GM12878 (cell line): ENCODE measurements at regions not wholly inside any gene's neighbourhood (a gene's known extent, or its start where the extent isn't known, plus 50 kb on each side); places are given as distances from the start of the nearest gene placed in this dataset.

ENCODE experiments used
- ATAC-seq: fragments of 200-7000 bp; cut with Tn5 transposase; 3 replicates; pipeline ENCODE4 v1.9.1; 2020; ENCODE audit warnings: mild to moderate bottlenecking, moderate library complexity
- BruUV-seq: library from RNA; stranded (reverse); fragments of 400-500 nt; replicated peaks from 2 replicates; lab custom pipeline; 2021; lab: Mats Ljungman, UMichigan
- CTCF ChIA-PET: fragments of 300-600 bp; sonication (Branson Sonifier 250); formaldehyde crosslinking; extraction: SDS; loops from one replicate; lab custom pipeline; 2021; ENCODE audit warnings: inconsistent platforms; lab: Yijun Ruan, JAX
- POLR2A ChIA-PET: fragments of 350-600 bp; formaldehyde crosslinking; extraction: SDS; loops from one replicate; lab custom pipeline; 2021; ENCODE audit warnings: inconsistent platforms; lab: Charles Lee
- RAD21 ChIA-PET: fragments of 300-600 bp; sonication (Branson Sonifier 250); formaldehyde crosslinking; loops from one replicate; lab custom pipeline; 2023; ENCODE audit warnings: antibody characterized with exemption; ENCODE audit not compliant: unreplicated experiment; lab: Charles Lee
- SMC1A ChIA-PET: fragments of 300-600 bp; sonication (Branson Sonifier 250); formaldehyde crosslinking; loops from one replicate; lab custom pipeline; 2023; ENCODE audit not compliant: unreplicated experiment, uncharacterized antibody; lab: Charles Lee
- DNase-seq: peaks from one replicate; pipeline ENCODE4 v3.0.0-alpha.2; 2011; ENCODE audit warnings: low read depth, low spot score
- FAIRE-seq: peaks from 3 replicates; lab custom pipeline; 2011; peaks lifted over from hg19 to GRCh38; lab: Jason Lieb, UNC
- H2AFZ ChIP-seq: 2 replicates; pipeline ENCODE4 v1.6.0; 2011; ENCODE audit warnings: low read depth, low read length, control low read depth; ENCODE audit not compliant: control insufficient read depth
- H3K27ac ChIP-seq: 2 replicates; pipeline ENCODE4 v1.5.1; 2011; ENCODE audit warnings: control low read depth; ENCODE audit not compliant: control insufficient read depth, insufficient read depth
- H3K27me3 ChIP-seq, 2 experiments: replicated peaks in 1 of 2; 2 replicates each; pipeline versions ENCODE4 v1.6.0 to v1.6.1; 2011; ENCODE audit warnings: low read length in 1 of 2; ENCODE audit not compliant: control insufficient read depth in 2 of 2, insufficient read depth in 2 of 2
- H3K36me3 ChIP-seq, 2 experiments: 2 replicates each; pipeline ENCODE4 v1.5.1; 2011; ENCODE audit warnings: low read length in 1 of 2; ENCODE audit not compliant: control insufficient read depth in 2 of 2, insufficient read depth in 2 of 2
- H3K4me1 ChIP-seq: 2 replicates; pipeline ENCODE4 v1.6.1; 2011; ENCODE audit warnings: mild to moderate bottlenecking, low read length, moderate library complexity, mixed read lengths; ENCODE audit not compliant: control insufficient read depth, insufficient read depth
- H3K4me2 ChIP-seq: 2 replicates; pipeline ENCODE4 v1.6.0; 2011; ENCODE audit warnings: control low read depth; ENCODE audit not compliant: control insufficient read depth, insufficient read depth
- H3K4me3 ChIP-seq: fragments of 200-600 bp; sonication (generic); 2 replicates; pipeline ENCODE4 v1.5.1; 2016
- H3K79me2 ChIP-seq: 2 replicates; pipeline ENCODE4 v1.6.0; 2011; ENCODE audit warnings: low read length; ENCODE audit not compliant: control insufficient read depth, insufficient read depth
- H3K9ac ChIP-seq: 2 replicates; pipeline ENCODE4 v1.8.0; 2011; ENCODE audit warnings: low read length, control low read depth, mixed read lengths; ENCODE audit not compliant: control insufficient read depth, insufficient read depth
- H3K9me3 ChIP-seq: replicated peaks from 3 replicates; pipeline ENCODE4 v1.5.1; 2011; ENCODE audit warnings: mild to moderate bottlenecking, low read length; ENCODE audit not compliant: control insufficient read depth, insufficient read depth
- H4K20me1 ChIP-seq: 2 replicates; pipeline ENCODE4 v1.6.0; 2011; ENCODE audit not compliant: control insufficient read depth, insufficient read depth
- ATF7 ChIP-seq: fragments of 450-650 bp; IDR thresholded peaks from 2 replicates; pipeline ENCODE4 v1.6.1; 2016; ENCODE audit warnings: low read depth, mild to moderate bottlenecking
- MYB ChIP-seq: fragments of 150-350 bp; IDR thresholded peaks from 2 replicates; pipeline ENCODE4 v1.6.1; 2014; ENCODE audit warnings: mild to moderate bottlenecking, low read depth, low read length, borderline replicate concordance
- RUNX3 ChIP-seq: IDR thresholded peaks from 2 replicates; pipeline ENCODE4 v1.6.1; 2012; ENCODE audit warnings: low read length, inconsistent platforms
- ZNF622 ChIP-seq: fragments of 450-650 bp; IDR thresholded peaks from 2 replicates; pipeline ENCODE4 v1.6.1; 2017; ENCODE audit warnings: mild to moderate bottlenecking, inconsistent platforms
- WGBS: methylation state at CpG from one replicate; pipeline ENCODE4 v1.1.6; 2016; ENCODE audit warnings: low lambda C conversion rate; ENCODE audit not compliant: insufficient replicate concordance, insufficient coverage; ENCODE audit errors: missing lambda C conversion rate; 5-methylcytosine and 5-hydroxymethylcytosine counted together
- in situ Hi-C: fragments of 300-500 bp; cut with MboI; formaldehyde crosslinking; loops from 9 replicates; pipeline ENCODE4 v1.14.3; 2018; ENCODE audit warnings: mixed read lengths
- intact Hi-C: fragments of 100-400 bp; cut with micrococcal nuclease; formaldehyde crosslinking; loops from one replicate; pipeline ENCODE4 v1.14.2; 2022; ENCODE audit not compliant: unreplicated experiment

DNA sequence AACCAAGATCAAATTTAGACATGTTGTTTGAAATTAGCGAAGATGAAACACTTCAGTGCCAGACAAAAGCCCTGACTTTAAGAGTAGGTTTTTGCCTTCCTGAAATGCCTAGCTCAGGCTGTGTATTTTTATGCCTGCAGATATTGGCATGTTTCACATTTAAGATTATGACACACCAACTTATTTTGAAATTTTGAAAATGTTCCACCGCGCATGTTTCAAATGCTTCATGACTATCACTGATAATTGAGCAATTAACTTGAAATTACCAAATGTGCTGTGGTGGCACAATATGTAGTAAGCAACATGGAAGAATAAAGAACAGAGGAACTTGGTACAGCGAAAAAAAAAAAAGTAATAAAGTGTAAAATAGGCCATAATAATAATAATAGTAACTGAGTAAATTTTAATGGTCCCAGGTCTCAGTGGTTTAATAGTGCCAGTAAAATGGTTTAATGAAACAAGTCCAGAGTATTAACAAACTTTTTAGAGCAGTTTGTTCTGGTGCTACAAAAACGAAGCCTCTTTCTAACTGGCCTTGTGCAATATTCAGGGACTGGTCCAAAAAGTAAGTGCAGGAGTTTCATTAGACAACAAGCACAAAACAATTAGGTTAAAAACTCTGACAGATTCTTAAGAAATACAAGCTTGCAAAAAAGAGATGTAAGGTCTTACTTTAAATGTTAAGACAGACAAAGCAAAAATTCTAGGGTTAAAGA, 112.5 kb upstream of the SOX6 start:
- Histone ChIP-seq H2AFZ (no peak overlapping the region), H3K4me2 (no peak overlapping the region), H3K79me2 (no peaks in the 10 kb centered on the region), H4K20me1 (no peaks in the 10 kb centered on the region), H3K9me3 (no peaks in the 10 kb centered on the region), H3K4me1 (no peaks in the 10 kb centered on the region), H3K9ac (no peak overlapping the region), H3K4me3 (no peak overlapping the region), H3K27ac (no peak overlapping the region), H3K36me3 (no peaks in the 10 kb centered on the region), H3K27me3 (no peaks in the 10 kb centered on the region)
- in situ Hi-C loops, result no loop called here
- WGBS, result 51% methylated on average over 5 of the region's 5 CpGs
- ChIA-PET SMC1A (no interaction called here), POLR2A (no interaction called here), CTCF (no interaction called here), RAD21 (no interaction called here)
- DNase-seq (no peak), FAIRE-seq (no peak), ATAC-seq (no peak)
- intact Hi-C loops, result no loop called here
- no TSS peak for BruUV-seq
- TF ChIP-seq ZNF622 (no peak), ATF7 (no peak)

DNA sequence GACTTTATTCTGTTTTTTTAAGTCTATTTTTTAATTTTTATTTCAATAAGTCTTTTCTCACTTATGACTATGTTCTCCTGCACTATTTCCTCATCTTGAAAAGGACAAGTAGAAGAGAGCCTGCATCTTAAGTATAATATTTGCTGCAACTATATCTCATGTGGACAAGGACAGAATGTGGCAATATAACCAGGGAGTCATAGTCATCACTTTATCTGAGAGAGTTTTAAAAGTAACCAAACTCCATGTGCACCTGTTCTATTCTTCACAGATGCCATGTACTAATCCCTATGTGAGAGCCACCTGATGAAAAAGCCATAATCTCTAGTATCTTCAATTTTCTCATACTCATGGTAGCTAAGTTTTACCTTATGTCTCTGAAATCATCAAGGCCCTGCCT, 104.2 kb upstream of the SOX6 start:
- Histone ChIP-seq H3K9ac (no peak overlapping the region), H3K4me2 (no peak overlapping the region), H3K27ac (no peak overlapping the region), H3K27me3 (no peaks in the 10 kb centered on the region), H3K4me1 (no peaks in the 10 kb centered on the region), H2AFZ (no peak overlapping the region), H3K79me2 (no peaks in the 10 kb centered on the region), H3K9me3 (no peaks in the 10 kb centered on the region), H3K36me3 (no peaks in the 10 kb centered on the region), H4K20me1 (no peaks in the 10 kb centered on the region)
- POLR2A ChIA-PET, result no interaction called here
- FAIRE-seq (no peak), ATAC-seq (no peak)
- SMC1A ChIA-PET, result no interaction called here
- intact Hi-C loops, result no loop called here
- CTCF ChIA-PET, result no interaction called here
- in situ Hi-C loops, result no loop called here
- no TSS peak for BruUV-seq
- TF ChIP-seq MYB (no peak), RUNX3 (no peak)
- TF ChIP-seq, all 136 proteins: peak for 0
- no peak for DNase-seq
- no peak overlapping the region for H3K4me3 ChIP-seq
- RAD21 ChIA-PET, result no interaction called here
